CD4-positive, alpha-beta T cell treated with Interleukin-4 for 4 hours (primary cell): ENCODE measurements at regions not wholly inside any gene's neighbourhood (a gene's known extent, or its start where the extent isn't known, plus 50 kb on each side); places are given as distances from the start of the nearest gene placed in this dataset.
"Not testable (repeated sequence)": the region's sequence is repeated elsewhere in the genome, so short reads cannot be mapped to it uniquely, and the experiment has no call there.

Experiments used
- DNase-seq: peaks from one replicate; pipeline ENCODE4 v3.0.0-alpha.2; 2020

GRCh38 chr11:22078063-22078462 lies 114.8 kb upstream of the ANO5 start:
- no peak for DNase-seq

- DNase-seq: no peak
Measured at GRCh38 chr11:22079133-22079872, 113.6 kb upstream of the ANO5 start.

- DNase-seq: no peak
Measured at GRCh38 chr11:22082178-22082577, 110.7 kb upstream of the ANO5 start.

GRCh38 chr11:22082788-22083187 lies 110.1 kb upstream of the ANO5 start:
- no peak for DNase-seq

GRCh38 chr11:22084056-22084455 lies 108.8 kb upstream of the ANO5 start:
- no peak for DNase-seq

GRCh38 chr11:22084564-22084963 lies 108.3 kb upstream of the ANO5 start:
- DNase-seq: no peak

- DNase-seq: no peak
Measured at GRCh38 chr11:22089609-22090008, 103.3 kb upstream of the ANO5 start.

GRCh38 chr11:22106566-22106965 lies 86.3 kb upstream of the ANO5 start:
- no peak for DNase-seq

- DNase-seq: no peak
Measured at GRCh38 chr11:22115470-22116029, 77.3 kb upstream of the ANO5 start.

GRCh38 chr11:22127981-22128380 lies 64.9 kb upstream of the ANO5 start:
- DNase-seq: not testable (repeated sequence)

- DNase-seq: no peak
Measured at GRCh38 chr11:22130462-22131053, 62.3 kb upstream of the ANO5 start.

GRCh38 chr11:22133776-22134175 lies 59.1 kb upstream of the ANO5 start:
- DNase-seq: no peak

- DNase-seq: no peak
Measured at GRCh38 chr11:22138264-22138663, 54.6 kb upstream of the ANO5 start.
